OCI-LY3 (cell line): ENCODE measurements at regions not wholly inside any gene's neighbourhood (a gene's known extent, or its start where the extent isn't known, plus 50 kb on each side); places are given as distances from the start of the nearest gene placed in this dataset.

Source experiments
- H2AFZ ChIP-seq: fragments of 200-600, 300-600 bp; shearing (Covaris generic); 2 replicates; pipeline ENCODE4 v1.6.0; 2014; ENCODE audit warnings: antibody characterized with exemption, low read depth, low read length
- H3K27ac ChIP-seq: fragments of 200-600, 300-600 bp; sonication (generic); 2 replicates; pipeline ENCODE4 v1.5.1; 2014; ENCODE audit warnings: mild to moderate bottlenecking, low read length, moderate library complexity, mixed read lengths
- H3K27me3 ChIP-seq: fragments of 200-600, 300-600 bp; sonication (generic); 2 replicates; pipeline ENCODE4 v1.6.1; 2014; ENCODE audit warnings: low read depth, low read length, mixed read lengths
- H3K36me3 ChIP-seq: fragments of 200-600, 300-600 bp; sonication (generic); replicated peaks from 2 replicates; pipeline ENCODE3; 2014; ENCODE audit warnings: low read depth, low read length, mixed read lengths
- H3K4me1 ChIP-seq: fragments of 300-600, 200-600 bp; sonication (generic); 2 replicates; pipeline ENCODE4 v1.6.1; 2014; ENCODE audit warnings: low read length, mixed read lengths
- H3K4me2 ChIP-seq: fragments of 200-600, 300-600 bp; sonication (generic); 2 replicates; pipeline ENCODE4 v1.6.1; 2014; ENCODE audit warnings: low read length, mixed read lengths
- H3K4me3 ChIP-seq: fragments of 300-600, 200-600 bp; sonication (generic); 2 replicates; pipeline ENCODE4 v1.5.1; 2014; ENCODE audit warnings: antibody characterized with exemption, mild to moderate bottlenecking, low read length, moderate library complexity
- H3K79me2 ChIP-seq: fragments of 300-600, 200-600 bp; shearing (Covaris generic); 2 replicates; pipeline ENCODE4 v1.6.1; 2014; ENCODE audit warnings: mild to moderate bottlenecking, low read length, mixed read lengths
- H3K9ac ChIP-seq: fragments of 300-600, 200-600 bp; shearing (Covaris generic); 2 replicates; pipeline ENCODE4 v1.6.0; 2014; ENCODE audit warnings: mild to moderate bottlenecking, low read length, moderate library complexity
- H3K9me3 ChIP-seq: fragments of 200-600, 300-600 bp; shearing (Covaris generic); 2 replicates; pipeline ENCODE4 v1.6.1; 2014; ENCODE audit warnings: low read length, mixed read lengths; ENCODE audit not compliant: insufficient read depth
- H4K20me1 ChIP-seq: fragments of 200-600, 300-600 bp; sonication (generic); 2 replicates; pipeline ENCODE4 v1.6.1; 2016; ENCODE audit warnings: low read length, mixed read lengths; ENCODE audit not compliant: insufficient read depth
- CTCF ChIP-seq: fragments of 200-600, 300-600 bp; sonication (generic); IDR thresholded peaks from 2 replicates; pipeline ENCODE4 v1.5.1; 2014; ENCODE audit warnings: antibody characterized with exemption, low read length, low read depth
- EZH2phosphoT487 ChIP-seq: fragments of 200-600 bp; shearing (Covaris generic); IDR thresholded peaks from 2 replicates; pipeline ENCODE4 v1.6.1; 2018; ENCODE audit warnings: antibody characterized with exemption, mixed run types, low read depth

DNA sequence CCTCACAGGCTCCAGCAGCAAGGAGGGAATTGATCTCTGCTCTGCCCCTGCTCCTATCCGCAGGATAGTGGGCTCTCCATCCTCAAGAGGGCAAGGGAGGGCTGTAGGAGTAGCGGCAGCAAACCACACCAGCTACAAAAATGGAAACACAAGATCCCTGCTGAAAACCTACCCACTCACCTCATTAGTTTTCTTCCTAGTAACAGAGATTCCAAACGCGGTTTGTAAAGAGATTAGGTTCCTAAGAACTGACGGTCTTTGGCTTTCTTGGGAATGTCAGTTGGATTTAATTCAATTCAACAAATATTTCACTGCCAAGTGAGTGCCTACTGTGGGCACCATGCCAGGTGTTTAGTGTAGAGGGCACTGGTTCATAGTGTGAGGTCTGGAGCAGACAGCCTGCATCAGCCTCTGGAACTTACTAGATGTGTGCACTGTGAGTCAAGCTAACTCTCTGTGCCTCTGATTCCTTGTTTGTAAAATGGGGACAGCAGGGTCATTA is 84.7 kb downstream of the MRPL46 start:
- no peak overlapping the region for H3K4me2 ChIP-seq
- H3K4me3 ChIP-seq, result no peak overlapping the region
- no peak overlapping the region for H2AFZ ChIP-seq
- H4K20me1 ChIP-seq, result no peaks in the 10 kb centered on the region
- no peaks in the 10 kb centered on the region for H3K36me3 ChIP-seq
- no peaks in the 10 kb centered on the region for H3K4me1 ChIP-seq
- TF ChIP-seq EZH2phosphoT487 (no peak), CTCF (no peak)
- peaks cover 79% of the 10 kb centered on the region for H3K27me3 ChIP-seq
- H3K9ac ChIP-seq, result no peak overlapping the region
- no peaks in the 10 kb centered on the region for H3K79me2 ChIP-seq
- H3K27ac ChIP-seq, result no peak overlapping the region
- H3K9me3 ChIP-seq, result no peaks in the 10 kb centered on the region

DNA sequence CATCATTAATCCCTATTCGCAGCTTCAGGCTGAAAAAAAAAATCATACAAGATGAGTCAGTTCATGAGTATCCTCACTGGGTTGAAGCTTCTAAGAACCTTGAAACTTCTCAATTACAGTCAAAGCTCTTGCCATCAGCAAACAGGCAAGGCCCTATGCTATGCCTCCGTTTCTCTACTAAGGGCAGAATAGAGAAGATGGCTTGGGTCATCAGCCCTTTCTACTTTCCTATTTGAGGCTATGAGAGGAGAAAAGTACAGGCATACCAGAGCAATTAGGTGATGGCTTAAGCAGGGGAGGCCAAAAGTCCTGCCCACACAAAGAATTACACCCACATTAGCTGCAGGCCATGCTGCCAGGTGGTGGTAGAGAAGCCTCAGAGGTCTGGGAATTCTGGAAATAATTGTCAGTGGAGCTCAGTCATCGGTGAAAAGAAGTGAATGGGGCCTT is 89.0 kb downstream of the MRPL46 start:
- no peak overlapping the region for H3K4me2 ChIP-seq
- no peaks in the 10 kb centered on the region for H3K79me2 ChIP-seq
- H3K27me3 ChIP-seq, result peaks cover 84% of the 10 kb centered on the region
- H4K20me1 ChIP-seq, result no peaks in the 10 kb centered on the region
- no peaks in the 10 kb centered on the region for H3K36me3 ChIP-seq
- H3K4me3 ChIP-seq, result no peak overlapping the region
- H3K9me3 ChIP-seq, result no peaks in the 10 kb centered on the region
- H3K4me1 ChIP-seq, result no peaks in the 10 kb centered on the region
- TF ChIP-seq EZH2phosphoT487 (no peak), CTCF (no peak)
- no peak overlapping the region for H2AFZ ChIP-seq
- no peak overlapping the region for H3K27ac ChIP-seq
- no peak overlapping the region for H3K9ac ChIP-seq

GRCh38 chr15:88377509-88377908 is 89.7 kb downstream of the MRPL46 start:
- Histone ChIP-seq H3K4me1 (no peaks in the 10 kb centered on the region), H2AFZ (no peak overlapping the region), H3K27me3 (peaks cover 84% of the 10 kb centered on the region), H3K79me2 (no peaks in the 10 kb centered on the region), H4K20me1 (no peaks in the 10 kb centered on the region), H3K36me3 (no peaks in the 10 kb centered on the region), H3K4me3 (no peak overlapping the region), H3K9me3 (no peaks in the 10 kb centered on the region), H3K9ac (no peak overlapping the region), H3K27ac (no peak overlapping the region), H3K4me2 (no peak overlapping the region)
- TF ChIP-seq CTCF, result no peak
- no peak for TF ChIP-seq EZH2phosphoT487

- Histone ChIP-seq H3K36me3 (no peaks in the 10 kb centered on the region), H3K4me1 (no peaks in the 10 kb centered on the region), H3K9ac (no peak overlapping the region), H3K4me2 (no peak overlapping the region), H3K27me3 (peaks cover 77% of the 10 kb centered on the region), H3K4me3 (no peak overlapping the region), H4K20me1 (no peaks in the 10 kb centered on the region), H3K9me3 (no peaks in the 10 kb centered on the region), H3K27ac (no peak overlapping the region), H3K79me2 (no peaks in the 10 kb centered on the region), H2AFZ (no peak overlapping the region)
- TF ChIP-seq EZH2phosphoT487 (no peak), CTCF (no peak)
Measured at GRCh38 chr15:88376574-88377174, 90.5 kb downstream of the MRPL46 start.
